ENCODE measurements at regions not wholly inside any gene's neighbourhood (a gene's known extent, or its start where the extent isn't known, plus 50 kb on each side); places are given as distances from the start of the nearest gene placed in this dataset.

DNA sequence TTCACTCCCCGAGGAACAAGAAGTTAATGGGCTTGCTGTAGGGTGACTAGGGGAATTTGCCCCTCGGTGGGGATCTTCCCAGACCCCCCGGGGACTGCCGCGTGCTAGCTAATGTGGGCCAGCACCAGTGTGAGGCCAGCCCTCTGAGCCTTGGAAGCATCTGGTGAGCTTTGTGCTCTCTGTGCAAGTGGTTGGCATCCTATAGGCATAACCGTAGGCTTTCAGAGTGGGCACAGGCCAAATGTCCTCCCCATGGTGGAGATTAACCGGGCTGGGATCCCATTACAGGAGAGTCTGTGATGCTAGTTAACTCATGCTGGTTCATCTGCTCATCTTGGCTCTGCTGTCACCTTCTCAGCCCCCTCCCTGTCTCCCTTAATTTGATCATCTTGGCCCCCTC, 125.7 kb downstream of the TRIM29 start:
- TF ChIP-seq, protein P1, sequence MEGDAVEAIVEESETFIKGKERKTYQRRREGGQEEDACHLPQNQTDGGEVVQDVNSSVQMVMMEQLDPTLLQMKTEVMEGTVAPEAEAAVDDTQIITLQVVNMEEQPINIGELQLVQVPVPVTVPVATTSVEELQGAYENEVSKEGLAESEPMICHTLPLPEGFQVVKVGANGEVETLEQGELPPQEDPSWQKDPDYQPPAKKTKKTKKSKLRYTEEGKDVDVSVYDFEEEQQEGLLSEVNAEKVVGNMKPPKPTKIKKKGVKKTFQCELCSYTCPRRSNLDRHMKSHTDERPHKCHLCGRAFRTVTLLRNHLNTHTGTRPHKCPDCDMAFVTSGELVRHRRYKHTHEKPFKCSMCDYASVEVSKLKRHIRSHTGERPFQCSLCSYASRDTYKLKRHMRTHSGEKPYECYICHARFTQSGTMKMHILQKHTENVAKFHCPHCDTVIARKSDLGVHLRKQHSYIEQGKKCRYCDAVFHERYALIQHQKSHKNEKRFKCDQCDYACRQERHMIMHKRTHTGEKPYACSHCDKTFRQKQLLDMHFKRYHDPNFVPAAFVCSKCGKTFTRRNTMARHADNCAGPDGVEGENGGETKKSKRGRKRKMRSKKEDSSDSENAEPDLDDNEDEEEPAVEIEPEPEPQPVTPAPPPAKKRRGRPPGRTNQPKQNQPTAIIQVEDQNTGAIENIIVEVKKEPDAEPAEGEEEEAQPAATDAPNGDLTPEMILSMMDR (IDR thresholded peaks at IDR 0.05): no peak
- no peak for TF ChIP-seq POLR2A (IDR thresholded peaks at IDR 0.05)
